GM21515 (cell line): ENCODE measurements at regions not wholly inside any gene's neighbourhood (a gene's known extent, or its start where the extent isn't known, plus 50 kb on each side); places are given as distances from the start of the nearest gene placed in this dataset.
A peak's percentile ranks its signal among the peaks of the same experiment; 100 is the strongest.
"Not testable (repeated sequence)": the region's sequence is repeated elsewhere in the genome, so short reads cannot be mapped to it uniquely, and the experiment has no call there.

Source experiments
- ATAC-seq: cut with Tn5 transposase; IDR thresholded peaks from one replicate; pipeline ENCODE4 v1.9.1; 2021; ENCODE audit not compliant: unreplicated experiment

- no peak for ATAC-seq
Observed at GRCh38 chr5:124621279-124621678, 125.2 kb downstream of the ZNF608 start.

DNA sequence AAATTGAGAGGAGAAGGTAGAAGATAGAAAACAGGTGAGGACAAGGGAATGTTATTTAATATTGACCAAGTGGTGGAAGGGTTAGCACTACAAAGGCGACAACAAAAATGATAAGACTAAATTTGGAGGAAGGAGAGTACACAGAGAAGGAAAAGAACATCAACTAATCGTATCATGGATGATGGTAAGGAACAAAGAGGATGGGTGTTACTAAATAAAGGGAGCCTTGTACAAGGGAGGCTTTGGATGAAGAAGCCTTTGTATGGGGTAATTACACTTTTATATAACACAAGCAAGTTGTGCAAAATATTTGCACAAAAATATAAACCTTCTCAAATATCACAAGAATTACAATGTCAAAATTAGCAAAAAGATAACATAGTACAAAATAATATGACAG lies 125.7 kb downstream of the ZNF608 start:
- no peak for ATAC-seq

- no peak for ATAC-seq
Observed at GRCh38 chr5:124619121-124619520, 127.3 kb downstream of the ZNF608 start.

DNA sequence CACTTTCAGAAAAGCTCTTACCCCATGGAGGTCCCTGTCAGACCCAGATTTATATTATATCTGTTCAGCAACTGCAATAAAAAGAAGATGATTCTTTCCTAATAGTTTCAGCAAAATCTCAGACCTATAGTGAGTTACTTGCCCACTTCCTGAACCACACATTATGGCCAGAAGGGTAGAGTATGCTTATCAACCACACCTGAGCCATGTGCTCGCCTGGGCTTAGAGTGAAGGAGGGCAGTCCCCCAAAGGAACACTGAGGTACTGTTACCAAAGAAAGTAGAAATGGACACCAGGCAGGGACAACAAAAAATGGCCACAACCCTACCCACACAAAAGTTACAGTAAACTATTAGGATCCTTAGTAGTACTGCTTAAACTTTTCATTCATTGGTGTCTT lies 128.7 kb downstream of the ZNF608 start:
- ATAC-seq, result no peak

- ATAC-seq, result no peak
Observed at GRCh38 chr5:124614836-124615385, 131.5 kb downstream of the ZNF608 start.

GRCh38 chr5:124614105-124614504 lies 132.3 kb downstream of the ZNF608 start:
- ATAC-seq, result no peak

GRCh38 chr5:124613273-124613953 lies 133.0 kb downstream of the ZNF608 start:
- ATAC-seq, result no peak

- ATAC-seq, result no peak
Observed at GRCh38 chr5:124612023-124612422, 134.4 kb downstream of the ZNF608 start.

DNA sequence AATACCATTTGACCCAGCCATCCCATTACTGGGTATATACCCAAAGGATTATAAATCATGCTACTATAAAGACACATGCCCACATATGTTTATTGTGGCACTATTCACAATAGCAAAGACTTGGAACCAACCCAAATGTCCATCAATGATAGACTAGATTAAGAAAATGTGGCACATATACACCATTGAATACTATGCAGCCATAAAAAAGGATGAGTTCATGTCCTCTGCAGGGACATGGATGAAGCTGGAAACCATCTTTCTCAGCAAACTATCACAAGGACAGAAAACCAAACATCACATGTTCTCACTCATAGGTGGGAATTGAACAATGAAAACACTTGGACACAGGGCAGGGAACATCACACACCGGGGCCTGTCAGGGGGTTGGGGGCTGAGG lies 135.2 kb downstream of the ZNF608 start:
- ATAC-seq, result not testable (repeated sequence)

GRCh38 chr5:124609685-124610084 lies 136.8 kb downstream of the ZNF608 start:
- ATAC-seq, result not testable (repeated sequence)

GRCh38 chr5:124606543-124606942 lies 139.9 kb downstream of the ZNF608 start:
- no peak for ATAC-seq

- ATAC-seq, result no peak
Observed at GRCh38 chr5:124606093-124606492, 140.3 kb downstream of the ZNF608 start.

- no peak for ATAC-seq
Observed at GRCh38 chr5:124605541-124605940, 140.9 kb downstream of the ZNF608 start.

GRCh38 chr5:124604419-124604818 lies 142.0 kb downstream of the ZNF608 start:
- ATAC-seq, result no peak

DNA sequence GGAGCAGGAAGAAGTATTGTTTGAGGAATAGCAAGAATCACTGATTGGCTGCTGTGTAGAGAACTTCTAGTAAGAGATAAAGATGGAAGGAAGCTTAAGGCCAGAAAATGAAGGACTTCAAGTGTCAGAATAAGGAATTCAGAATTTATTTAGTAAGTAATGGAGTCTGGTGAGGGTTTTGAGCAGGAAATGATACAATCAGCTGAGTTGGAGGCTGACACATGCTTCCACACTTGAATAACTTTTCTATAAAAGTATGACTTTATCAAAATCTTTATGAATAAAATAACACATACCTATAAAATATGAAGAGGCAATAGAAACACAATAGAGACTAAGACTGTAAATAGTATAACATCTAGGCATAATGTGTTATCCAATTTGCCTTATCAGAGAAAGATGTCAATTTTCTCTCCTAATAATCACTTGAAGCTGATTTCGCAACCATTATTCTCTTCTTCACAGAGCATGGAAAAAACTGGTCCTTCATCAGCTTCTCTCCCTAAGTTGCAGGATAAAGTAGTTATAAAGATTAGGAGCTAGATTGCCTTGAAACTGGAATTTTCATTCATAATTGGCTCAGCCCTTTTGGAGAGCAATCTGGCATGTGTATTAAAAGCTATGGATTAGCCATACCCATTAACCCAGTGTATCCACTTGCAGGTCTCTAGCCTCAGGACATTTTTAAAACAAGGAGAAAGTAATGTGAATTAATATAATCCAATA lies 143.4 kb downstream of the ZNF608 start:
- no peak for ATAC-seq

DNA sequence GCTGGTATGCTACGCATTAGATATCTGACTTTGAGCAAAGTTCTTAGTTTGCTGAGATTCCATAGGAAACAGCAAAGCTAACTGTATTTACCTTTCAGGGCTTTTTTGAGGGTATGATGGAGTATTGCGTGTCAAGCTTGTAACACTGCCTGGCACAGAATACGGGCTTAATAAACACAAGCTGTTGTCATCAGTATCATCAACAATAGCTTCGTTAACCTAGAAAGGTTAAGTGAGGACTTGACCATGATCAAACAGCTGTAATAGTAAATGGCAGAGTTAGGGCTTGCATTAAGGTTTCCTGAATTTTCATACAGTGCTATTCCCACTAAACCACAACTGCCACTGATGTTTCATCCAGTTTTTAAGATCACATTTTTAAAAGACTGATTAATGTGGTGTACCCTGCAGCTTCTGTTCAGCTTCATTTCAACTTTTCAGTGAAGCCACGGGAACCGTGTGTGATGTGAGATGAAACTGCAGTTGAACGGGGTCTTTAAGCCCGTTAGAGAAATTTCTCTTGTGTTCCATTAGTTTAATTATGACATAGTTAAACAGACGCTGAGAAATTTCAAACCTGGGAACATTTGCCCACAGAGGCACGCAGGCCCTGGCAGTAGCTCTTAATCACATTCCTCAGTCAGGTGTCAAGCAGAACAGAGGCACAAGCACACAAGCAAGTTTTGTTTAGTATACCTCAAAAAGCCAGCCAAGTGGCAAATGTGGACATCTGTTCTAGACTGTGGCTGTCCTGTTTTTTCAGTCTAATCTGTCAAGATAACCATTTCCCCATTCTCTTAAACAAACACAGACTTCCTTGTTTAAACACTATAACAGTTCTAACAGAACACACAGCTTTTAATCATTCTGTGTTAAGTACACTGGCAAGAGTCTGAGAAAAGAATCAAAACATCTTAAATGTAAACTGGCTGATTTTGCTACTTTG lies 147.1 kb downstream of the ZNF608 start:
- peak; percentile 70 for ATAC-seq

DNA sequence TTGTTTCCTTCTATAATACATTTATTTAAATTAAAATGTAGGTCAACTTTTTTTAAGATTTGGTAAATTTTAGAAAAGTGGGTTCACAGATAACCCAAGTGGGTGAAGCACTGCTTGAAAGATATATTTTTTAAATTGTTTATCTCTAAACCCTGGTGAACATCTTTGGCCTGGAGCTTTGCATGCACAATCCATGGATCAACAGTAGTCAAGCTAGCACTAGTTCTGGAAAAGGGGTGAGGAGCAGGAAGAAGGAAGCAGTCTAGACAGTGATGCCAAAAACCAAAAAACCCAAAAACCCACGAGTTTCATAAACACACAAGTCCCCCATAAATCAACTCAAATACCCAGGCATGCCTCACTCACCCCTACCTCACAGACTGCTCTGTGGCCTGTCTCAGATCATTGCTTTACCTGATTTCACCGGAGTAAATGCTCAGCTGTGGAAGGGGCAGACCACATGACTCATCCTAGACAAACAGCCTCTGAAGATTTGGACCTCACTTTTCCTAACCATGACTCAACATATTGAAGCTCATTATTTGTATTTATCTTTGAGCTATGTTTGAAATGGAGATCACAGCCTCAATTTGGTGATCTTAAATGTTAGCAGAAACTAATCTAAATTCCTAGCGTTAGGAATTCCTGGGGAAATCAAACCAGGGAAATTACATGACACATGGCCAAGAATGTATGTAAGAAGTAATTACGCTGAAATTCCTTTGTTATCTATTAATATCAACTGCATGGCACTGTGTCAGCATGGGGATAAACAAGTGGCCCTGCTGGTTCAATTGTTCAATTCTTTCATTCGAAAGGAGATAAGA lies 149.6 kb downstream of the ZNF608 start:
- ATAC-seq, result no peak

- ATAC-seq, result no peak
Observed at GRCh38 chr5:124593952-124594351, 152.5 kb downstream of the ZNF608 start.

GRCh38 chr5:124592891-124593290 lies 153.5 kb downstream of the ZNF608 start:
- ATAC-seq, result no peak

GRCh38 chr5:124591583-124591982 lies 154.9 kb downstream of the ZNF608 start:
- ATAC-seq, result no peak
